HepG2 (cell line): ENCODE measurements at regions not wholly inside any gene's neighbourhood (a gene's known extent, or its start where the extent isn't known, plus 50 kb on each side); places are given as distances from the start of the nearest gene placed in this dataset.

Experiments
- ATAC-seq: fragments of 200-7000 bp; cut with Tn5 transposase; 3 replicates; pipeline ENCODE4 v1.9.1; 2020; ENCODE audit warnings: mild to moderate bottlenecking, moderate library complexity
- BruUV-seq: library from RNA; stranded (reverse); fragments of 400-500 nt; replicated peaks from 2 replicates; lab custom pipeline; 2021; lab: Mats Ljungman, UMichigan
- CTCF ChIA-PET: fragments of 300-600 bp; formaldehyde crosslinking; extraction: SDS; loops from one replicate; lab custom pipeline; 2021; ENCODE audit warnings: low total read pairs, inconsistent platforms, low intra/inter-chr PET ratio; lab: Yijun Ruan, JAX
- POLR2A ChIA-PET: fragments of 350-600 bp; sonication (Branson Sonifier 250); formaldehyde crosslinking; loops from one replicate; lab custom pipeline; 2020; ENCODE audit warnings: antibody characterized with exemption, inconsistent platforms; lab: Yijun Ruan, JAX
- DNase-seq: peaks from one replicate; pipeline ENCODE4 v3.0.0-alpha.2; 2015; ENCODE audit warnings: low spot score
- FAIRE-seq: peaks from 3 replicates; lab custom pipeline; 2011; peaks lifted over from hg19 to GRCh38; lab: Jason Lieb, UNC
- H2AFZ ChIP-seq: one replicate; pipeline ENCODE4 v1.6.1; 2011; ENCODE audit warnings: low read length, inconsistent platforms
- H3K27ac ChIP-seq: fragments of 300-600 bp; 3 replicates; pipeline ENCODE4 v1.8.0; 2011; ENCODE audit warnings: mixed run types, mild to moderate bottlenecking, mixed read lengths, low read length, inconsistent platforms; ENCODE audit not compliant: insufficient read depth; ENCODE audit errors: extremely low read length
- H3K27me3 ChIP-seq, 2 experiments: fragments of 200-600 bp in 1 of 2; 2 replicates in 1 of 2; 3 replicates in 1 of 2; pipeline versions ENCODE4 v1.6.0 to v1.8.0; 2011; ENCODE audit warnings: low read length in 2 of 2, mild to moderate bottlenecking in 2 of 2, moderate library complexity in 2 of 2, inconsistent platforms in 1 of 2; ENCODE audit not compliant: insufficient read depth in 2 of 2, control insufficient read depth in 1 of 2
- H3K36me3 ChIP-seq, 2 experiments: fragments of 200-600 bp in 1 of 2; replicated peaks in 1 of 2; 2 replicates in 1 of 2; 3 replicates in 1 of 2; pipeline versions ENCODE4 v1.5.1 to v1.8.0; 2011; ENCODE audit warnings: low read length in 2 of 2, inconsistent platforms in 1 of 2; ENCODE audit not compliant: insufficient read depth in 2 of 2, control insufficient read depth in 1 of 2
- H3K4me1 ChIP-seq: 2 replicates; pipeline ENCODE4 v1.5.1; 2012; ENCODE audit warnings: low read length, inconsistent platforms; ENCODE audit not compliant: insufficient read depth
- H3K4me2 ChIP-seq: 2 replicates; pipeline ENCODE4 v1.6.0; 2011; ENCODE audit warnings: low read depth, low read length, inconsistent platforms
- H3K4me3 ChIP-seq, 3 experiments: fragments of 200-600 bp in 1 of 3; sonication (generic), shearing (Covaris generic) in 1 of 3; replicated peaks in 1 of 3; 2 replicates each; pipeline ENCODE4 v1.5.1; 2011 to 2016; ENCODE audit warnings: low read length in 3 of 3, inconsistent platforms in 2 of 3, low read depth in 2 of 3, mild to moderate bottlenecking in 2 of 3, control low read depth in 1 of 3, mixed read lengths in 1 of 3; ENCODE audit not compliant: insufficient read depth in 1 of 3
- H3K79me2 ChIP-seq: one replicate; pipeline ENCODE4 v1.6.1; 2011; ENCODE audit warnings: low read length, inconsistent platforms; ENCODE audit not compliant: insufficient read depth
- H3K9ac ChIP-seq: 2 replicates; pipeline ENCODE4 v1.6.0; 2011; ENCODE audit warnings: mild to moderate bottlenecking, low read depth, low read length, inconsistent platforms; ENCODE audit not compliant: insufficient read depth
- H3K9me3 ChIP-seq: 2 replicates; pipeline ENCODE4 v1.5.1; 2012; ENCODE audit warnings: mild to moderate bottlenecking, low read length
- H4K20me1 ChIP-seq: 2 replicates; pipeline ENCODE4 v1.6.0; 2011; ENCODE audit warnings: inconsistent platforms, mild to moderate bottlenecking, low read length, moderate library complexity; ENCODE audit not compliant: insufficient read depth
- ATF7 ChIP-seq, 2 experiments: fragments of 450-650 bp in 1 of 2; sonication (generic) in 1 of 2; formaldehyde crosslinking in 1 of 2; IDR thresholded peaks; 2 replicates each; pipeline versions ENCODE4 v1.4.0 to v1.6.1; 2016 to 2020; ENCODE audit warnings: antibody characterized with exemption in 1 of 2, mild to moderate bottlenecking in 1 of 2, missing genetic modification reagents in 1 of 2
- FOXK2 ChIP-seq: fragments of 450-650 bp; IDR thresholded peaks from 2 replicates; pipeline ENCODE4 v1.6.1; 2016
- FOXO1 ChIP-seq: sonication (generic); formaldehyde crosslinking; IDR thresholded peaks from 2 replicates; pipeline ENCODE4 v1.4.0; 2020; ENCODE audit warnings: missing genetic modification reagents
- GATA4 ChIP-seq: sonication (generic); IDR thresholded peaks from 2 replicates; pipeline ENCODE4 v1.6.1; 2016; ENCODE audit warnings: antibody characterized with exemption, low read depth, borderline replicate concordance
- KAT7 ChIP-seq: IDR thresholded peaks from 2 replicates; pipeline ENCODE4 v1.6.1; 2018; ENCODE audit warnings: borderline replicate concordance, missing compliant biosample characterization
- NRL ChIP-seq: sonication (generic); formaldehyde crosslinking; IDR thresholded peaks from 2 replicates; pipeline ENCODE4 v1.5.0; 2020; ENCODE audit warnings: missing genetic modification reagents, mild to moderate bottlenecking, moderate library complexity, borderline replicate concordance
- PATZ1 ChIP-seq: sonication (generic); formaldehyde crosslinking; IDR thresholded peaks from 2 replicates; pipeline ENCODE4 v1.4.0; 2020; ENCODE audit warnings: missing genetic modification reagents
- PCBP1 ChIP-seq: fragments of 200-400 bp; formaldehyde crosslinking; IDR thresholded peaks from 2 replicates; pipeline ENCODE4 v1.6.1; 2017; ENCODE audit warnings: mild to moderate bottlenecking, low read depth, low read length, borderline replicate concordance
- PRDM10 ChIP-seq: sonication (generic); formaldehyde crosslinking; IDR thresholded peaks from 2 replicates; pipeline ENCODE4 v1.4.0; 2020; ENCODE audit warnings: low read depth, missing genetic modification reagents
- SATB2 ChIP-seq: sonication (generic); formaldehyde crosslinking; IDR thresholded peaks from 2 replicates; pipeline ENCODE4 v1.5.0; 2020; ENCODE audit warnings: missing genetic modification reagents
- SP4 ChIP-seq: sonication (generic); formaldehyde crosslinking; IDR thresholded peaks from 2 replicates; pipeline ENCODE4 v1.8.1; 2023; ENCODE audit warnings: mild to moderate bottlenecking, missing genetic modification reagents
- ZEB1 ChIP-seq: IDR thresholded peaks from 2 replicates; pipeline ENCODE4 v1.6.1; 2012; ENCODE audit warnings: mild to moderate bottlenecking, low read depth, inconsistent platforms; ENCODE audit not compliant: insufficient replicate concordance
- ZNF556 ChIP-seq: sonication (generic); formaldehyde crosslinking; IDR thresholded peaks from 2 replicates; pipeline ENCODE4 v1.4.0; 2020; ENCODE audit warnings: mild to moderate bottlenecking, missing genetic modification reagents, borderline replicate concordance
- ZNF713 ChIP-seq: sonication (generic); formaldehyde crosslinking; IDR thresholded peaks from 2 replicates; pipeline ENCODE4 v1.4.0; 2020; ENCODE audit warnings: mild to moderate bottlenecking, missing genetic modification reagents
- WGBS: methylation state at CpG from one replicate; pipeline ENCODE4 v1.1.6; 2017; ENCODE audit warnings: low lambda C conversion rate; 5-methylcytosine and 5-hydroxymethylcytosine counted together
- in situ Hi-C: cut with HindIII; loops from 2 replicates; pipeline ENCODE4 v1.10.0; 2017; ENCODE audit warnings: low pct_unique_long_range_greater_than_20kb; ENCODE audit not compliant: extremely low pct_ligation_motif_present
- intact Hi-C: fragments of 100-400 bp; cut with micrococcal nuclease; formaldehyde crosslinking; loops from one replicate; pipeline ENCODE4 v1.10.0; 2022; ENCODE audit not compliant: unreplicated experiment

GRCh38 chr18:60732143-60732542 is 359.6 kb upstream of the MC4R start:
- no peak overlapping the region for H3K4me3 ChIP-seq
- no peak for FAIRE-seq

GRCh38 chr18:60739212-60739611 is 366.6 kb upstream of the MC4R start:
- intact Hi-C loops: no loop called here
- POLR2A ChIA-PET: no interaction called here
- Histone ChIP-seq H3K27me3 (no peaks in the 10 kb centered on the region), H4K20me1 (no peaks in the 10 kb centered on the region), H3K4me3 (no peak overlapping the region), H3K36me3 (no peaks in the 10 kb centered on the region), H3K4me1 (no peaks in the 10 kb centered on the region), H3K9ac (no peak overlapping the region), H3K27ac (no peak overlapping the region), H2AFZ (no peak overlapping the region), H3K4me2 (no peak overlapping the region), H3K9me3 (no peaks in the 10 kb centered on the region), H3K79me2 (no peaks in the 10 kb centered on the region)
- FAIRE-seq (no peak), DNase-seq (no peak), ATAC-seq (no peak)
- CTCF ChIA-PET: no interaction called here
- 0% methylated on average over 4 of the region's 7 CpGs for WGBS
- no TSS peak for BruUV-seq
- in situ Hi-C loops: no loop called here
- no peak for TF ChIP-seq FOXO1 (CRISPR knock-in tag)
- TF ChIP-seq SATB2 (CRISPR knock-in tag): no peak
- TF ChIP-seq ZEB1: no peak
- no peak for TF ChIP-seq SP4
- no peak for TF ChIP-seq KAT7 (CRISPR knock-in tag)
- TF ChIP-seq PRDM10 (CRISPR knock-in tag): no peak
- no peak for TF ChIP-seq FOXK2
- no peak for TF ChIP-seq ZNF556
- TF ChIP-seq GATA4: no peak
- no peak for TF ChIP-seq PCBP1

More at GRCh38 chr18:60732143-60732542, 359.6 kb upstream of the MC4R start:
- BruUV-seq: no TSS peak
- DNase-seq: no peak
- TF ChIP-seq ATF7 (IDR thresholded peaks at IDR 0.05): 0 out of 2 replicates have a peak, but pooled peaks have one; percentile 12
- TF ChIP-seq ATF7 (CRISPR knock-in tag; IDR thresholded peaks at IDR 0.05): no peak
- TF ChIP-seq PATZ1: no peak
- no peak for TF ChIP-seq NRL
- TF ChIP-seq ZNF713 (CRISPR knock-in tag): no peak
- ATAC-seq: no peak
- H3K4me1 ChIP-seq: no peaks in the 10 kb centered on the region
- H3K27me3 ChIP-seq: no peaks in the 10 kb centered on the region
- no peaks in the 10 kb centered on the region for H3K9me3 ChIP-seq
- 0% methylated on average over 1 of the region's 1 CpG for WGBS
- no peak overlapping the region for H3K9ac ChIP-seq
- no peak overlapping the region for H3K4me2 ChIP-seq
- POLR2A ChIA-PET: no interaction called here
- H3K27ac ChIP-seq: no peak overlapping the region
- no peaks in the 10 kb centered on the region for H3K36me3 ChIP-seq
- intact Hi-C loops (no loop called here), in situ Hi-C loops (no loop called here)
- H2AFZ ChIP-seq: no peak overlapping the region
- H3K79me2 ChIP-seq: no peaks in the 10 kb centered on the region
- CTCF ChIA-PET: no interaction called here
- H4K20me1 ChIP-seq: no peaks in the 10 kb centered on the region
